ENCODE measurements at regions not wholly inside any gene's neighbourhood (a gene's known extent, or its start where the extent isn't known, plus 50 kb on each side); places are given as distances from the start of the nearest gene placed in this dataset.

DNA sequence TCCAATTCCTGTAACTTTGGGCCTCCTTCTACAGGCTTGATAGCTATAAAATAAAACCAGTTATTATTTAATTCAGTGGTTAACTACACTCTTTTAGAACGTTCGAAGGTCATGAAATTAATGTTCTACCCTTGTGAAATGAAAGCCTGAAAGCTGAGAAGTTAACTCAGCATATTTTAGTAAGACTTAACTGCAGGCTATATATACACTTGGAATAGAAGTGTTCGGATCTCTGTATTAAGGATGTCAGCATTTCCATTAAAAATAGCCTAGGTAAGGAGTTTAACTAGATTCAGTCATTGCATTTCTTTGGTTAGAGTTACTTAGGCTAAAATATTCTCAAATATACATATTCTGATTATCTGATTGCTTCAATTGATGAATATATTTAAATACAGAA, 229.2 kb downstream of the MRPS30 start:
- TF ChIP-seq, protein P1, sequence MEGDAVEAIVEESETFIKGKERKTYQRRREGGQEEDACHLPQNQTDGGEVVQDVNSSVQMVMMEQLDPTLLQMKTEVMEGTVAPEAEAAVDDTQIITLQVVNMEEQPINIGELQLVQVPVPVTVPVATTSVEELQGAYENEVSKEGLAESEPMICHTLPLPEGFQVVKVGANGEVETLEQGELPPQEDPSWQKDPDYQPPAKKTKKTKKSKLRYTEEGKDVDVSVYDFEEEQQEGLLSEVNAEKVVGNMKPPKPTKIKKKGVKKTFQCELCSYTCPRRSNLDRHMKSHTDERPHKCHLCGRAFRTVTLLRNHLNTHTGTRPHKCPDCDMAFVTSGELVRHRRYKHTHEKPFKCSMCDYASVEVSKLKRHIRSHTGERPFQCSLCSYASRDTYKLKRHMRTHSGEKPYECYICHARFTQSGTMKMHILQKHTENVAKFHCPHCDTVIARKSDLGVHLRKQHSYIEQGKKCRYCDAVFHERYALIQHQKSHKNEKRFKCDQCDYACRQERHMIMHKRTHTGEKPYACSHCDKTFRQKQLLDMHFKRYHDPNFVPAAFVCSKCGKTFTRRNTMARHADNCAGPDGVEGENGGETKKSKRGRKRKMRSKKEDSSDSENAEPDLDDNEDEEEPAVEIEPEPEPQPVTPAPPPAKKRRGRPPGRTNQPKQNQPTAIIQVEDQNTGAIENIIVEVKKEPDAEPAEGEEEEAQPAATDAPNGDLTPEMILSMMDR (IDR thresholded peaks at IDR 0.05; ENCODE audit: insufficient read depth, low read length), result no peak
- TF ChIP-seq, protein P2, sequence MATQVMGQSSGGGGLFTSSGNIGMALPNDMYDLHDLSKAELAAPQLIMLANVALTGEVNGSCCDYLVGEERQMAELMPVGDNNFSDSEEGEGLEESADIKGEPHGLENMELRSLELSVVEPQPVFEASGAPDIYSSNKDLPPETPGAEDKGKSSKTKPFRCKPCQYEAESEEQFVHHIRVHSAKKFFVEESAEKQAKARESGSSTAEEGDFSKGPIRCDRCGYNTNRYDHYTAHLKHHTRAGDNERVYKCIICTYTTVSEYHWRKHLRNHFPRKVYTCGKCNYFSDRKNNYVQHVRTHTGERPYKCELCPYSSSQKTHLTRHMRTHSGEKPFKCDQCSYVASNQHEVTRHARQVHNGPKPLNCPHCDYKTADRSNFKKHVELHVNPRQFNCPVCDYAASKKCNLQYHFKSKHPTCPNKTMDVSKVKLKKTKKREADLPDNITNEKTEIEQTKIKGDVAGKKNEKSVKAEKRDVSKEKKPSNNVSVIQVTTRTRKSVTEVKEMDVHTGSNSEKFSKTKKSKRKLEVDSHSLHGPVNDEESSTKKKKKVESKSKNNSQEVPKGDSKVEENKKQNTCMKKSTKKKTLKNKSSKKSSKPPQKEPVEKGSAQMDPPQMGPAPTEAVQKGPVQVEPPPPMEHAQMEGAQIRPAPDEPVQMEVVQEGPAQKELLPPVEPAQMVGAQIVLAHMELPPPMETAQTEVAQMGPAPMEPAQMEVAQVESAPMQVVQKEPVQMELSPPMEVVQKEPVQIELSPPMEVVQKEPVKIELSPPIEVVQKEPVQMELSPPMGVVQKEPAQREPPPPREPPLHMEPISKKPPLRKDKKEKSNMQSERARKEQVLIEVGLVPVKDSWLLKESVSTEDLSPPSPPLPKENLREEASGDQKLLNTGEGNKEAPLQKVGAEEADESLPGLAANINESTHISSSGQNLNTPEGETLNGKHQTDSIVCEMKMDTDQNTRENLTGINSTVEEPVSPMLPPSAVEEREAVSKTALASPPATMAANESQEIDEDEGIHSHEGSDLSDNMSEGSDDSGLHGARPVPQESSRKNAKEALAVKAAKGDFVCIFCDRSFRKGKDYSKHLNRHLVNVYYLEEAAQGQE (IDR thresholded peaks at IDR 0.05; ENCODE audit: insufficient replicate concordance, low read depth), result no peak
- TF ChIP-seq POLR2AphosphoS5 (IDR thresholded peaks at IDR 0.05; ENCODE audit: low read depth), result no peak

All from HL-60 (cell line).